Pancreas (tissue), 10 donors: ENCODE measurements at regions not wholly inside any gene's neighbourhood (a gene's known extent, or its start where the extent isn't known, plus 50 kb on each side); places are given as distances from the start of the nearest gene placed in this dataset.

ENCODE experiments used
- ATAC-seq, 4 donors: fragments of 200-7000 bp; cut with Tn5 transposase; one replicate each; pipeline versions ENCODE4 v1.8.0 to v1.9.1; 2020; ENCODE audit warnings: mild to moderate bottlenecking in 4 of 4, moderate library complexity in 4 of 4
- DNase-seq, 6 donors: peaks; one replicate each; pipeline ENCODE4 v3.0.0-alpha.2; 2020
- FAIRE-seq: peaks from 2 replicates; lab custom pipeline; 2012; peaks lifted over from hg19 to GRCh38; lab: Jason Lieb, UNC
- H3K27ac ChIP-seq, 4 donors: fragments of 200-600 bp; sonication (generic); 1 replicate in 3 of 4; 2 replicates in 1 of 4; pipeline versions ENCODE4 v1.5.0 to v1.8.0; 2020
- H3K27me3 ChIP-seq, 4 donors: fragments of 200-600 bp; one replicate each; pipeline ENCODE4 v1.8.0; 2021
- H3K36me3 ChIP-seq, 3 donors: fragments of 200-600 bp; sonication (generic) in 1 of 3; one replicate each; pipeline versions ENCODE4 v1.5.0 to v1.8.0; 2020 to 2021
- H3K4me1 ChIP-seq, 3 donors: fragments of 200-600 bp; one replicate each; pipeline ENCODE4 v1.8.0; 2021
- H3K4me3 ChIP-seq, 4 donors: fragments of 200-600 bp; sonication (generic) in 2 of 4; one replicate each; pipeline versions ENCODE4 v1.5.0 to v1.8.0; 2020 to 2021
- H3K9me3 ChIP-seq, 4 donors: fragments of 200-600 bp; one replicate each; pipeline ENCODE4 v1.8.0; 2021
- WGBS, 2 donors: extraction: QIAGEN DNeasy Blood & Tissue Kit; methylation state at CpG; one replicate each; pipeline ENCODE4 v1.1.7; 2013; 5-methylcytosine and 5-hydroxymethylcytosine counted together
- intact Hi-C, 3 donors: fragments of 100-400 bp; cut with DNase I; formaldehyde crosslinking; loops; one replicate each; pipeline versions ENCODE4 v1.11.1 to v1.14.2; 2022
- TF ChIP-seq, protein P1 (sequence below), 4 donors: fragments of 200-600 bp; sonication (generic) in 3 of 4; IDR thresholded peaks; one replicate each; pipeline versions ENCODE4 v1.5.0 to v1.8.0; 2021; ENCODE audit warnings: antibody characterized with exemption in 4 of 4
- donor health status: healthy with polysubstance abuse.
- donor health status: DM: no; HTN: no; CAD: no; lungs with moderate emphysema.
- donor health status: DM: no; HTN: no; CAD: no.
- donor health status: control.
- donor health status: control.
- donor health status: Bipolar disorder and iron deficiency.
- donor health status: DM: yes; HTN: yes; CAD: no.
- donor health status: DM: no; HTN: no; CAD: no.
- donor health status: DM: no; HTN: no; CAD: no.
- donor health status: DM: yes; HTN: yes; CAD: no.

DNA sequence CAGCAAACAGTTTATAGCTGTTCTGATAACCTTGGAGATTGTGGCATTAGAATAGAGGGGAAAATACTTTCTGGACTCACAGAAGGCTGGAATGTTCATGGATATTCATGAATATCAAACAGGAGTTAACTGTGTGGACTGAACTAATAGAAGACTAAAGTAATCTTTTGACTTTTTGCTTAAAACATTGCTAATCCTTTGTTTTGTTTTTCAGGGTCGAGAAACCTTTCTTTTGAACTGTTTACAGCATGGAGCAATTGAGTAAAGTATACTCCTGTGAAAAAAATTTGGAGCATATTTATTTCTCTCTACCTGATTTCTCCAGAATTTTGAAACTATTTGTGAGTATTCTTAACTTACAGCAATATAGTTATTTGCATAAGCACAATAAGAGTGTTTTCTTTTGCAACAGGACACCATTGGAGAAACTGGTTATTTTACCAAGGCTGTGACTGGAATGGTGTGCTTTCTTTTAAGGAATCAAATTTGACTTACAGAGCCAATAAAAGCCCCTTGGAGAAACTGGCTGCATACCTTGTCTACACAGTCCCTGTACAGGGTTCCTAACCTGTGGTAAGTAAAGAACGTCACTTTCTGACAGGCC, 821.6 kb downstream of the TBC1D22A start:
- Histone ChIP-seq H3K27ac (no peak overlapping the region), H3K27me3 (no peaks in the 10 kb centered on the region), H3K9me3 (no peaks in the 10 kb centered on the region), H3K4me1 (no peaks in the 10 kb centered on the region), H3K4me3 (no peak overlapping the region), H3K36me3 (no peaks in the 10 kb centered on the region)
- FAIRE-seq (no peak), DNase-seq (no peak), ATAC-seq (no peak)
- intact Hi-C loops, result loop anchor here in 1 of 3 donors (5.0 kb wide), 1 partner anchor 48 kb away; no protein-coding TSS in a partner anchor
- TF ChIP-seq, protein P1, sequence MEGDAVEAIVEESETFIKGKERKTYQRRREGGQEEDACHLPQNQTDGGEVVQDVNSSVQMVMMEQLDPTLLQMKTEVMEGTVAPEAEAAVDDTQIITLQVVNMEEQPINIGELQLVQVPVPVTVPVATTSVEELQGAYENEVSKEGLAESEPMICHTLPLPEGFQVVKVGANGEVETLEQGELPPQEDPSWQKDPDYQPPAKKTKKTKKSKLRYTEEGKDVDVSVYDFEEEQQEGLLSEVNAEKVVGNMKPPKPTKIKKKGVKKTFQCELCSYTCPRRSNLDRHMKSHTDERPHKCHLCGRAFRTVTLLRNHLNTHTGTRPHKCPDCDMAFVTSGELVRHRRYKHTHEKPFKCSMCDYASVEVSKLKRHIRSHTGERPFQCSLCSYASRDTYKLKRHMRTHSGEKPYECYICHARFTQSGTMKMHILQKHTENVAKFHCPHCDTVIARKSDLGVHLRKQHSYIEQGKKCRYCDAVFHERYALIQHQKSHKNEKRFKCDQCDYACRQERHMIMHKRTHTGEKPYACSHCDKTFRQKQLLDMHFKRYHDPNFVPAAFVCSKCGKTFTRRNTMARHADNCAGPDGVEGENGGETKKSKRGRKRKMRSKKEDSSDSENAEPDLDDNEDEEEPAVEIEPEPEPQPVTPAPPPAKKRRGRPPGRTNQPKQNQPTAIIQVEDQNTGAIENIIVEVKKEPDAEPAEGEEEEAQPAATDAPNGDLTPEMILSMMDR (IDR thresholded peaks at IDR 0.05), result no peak
- 42 to 55% methylated on average over 2 of the region's 2 CpGs for WGBS, 2 donors

DNA sequence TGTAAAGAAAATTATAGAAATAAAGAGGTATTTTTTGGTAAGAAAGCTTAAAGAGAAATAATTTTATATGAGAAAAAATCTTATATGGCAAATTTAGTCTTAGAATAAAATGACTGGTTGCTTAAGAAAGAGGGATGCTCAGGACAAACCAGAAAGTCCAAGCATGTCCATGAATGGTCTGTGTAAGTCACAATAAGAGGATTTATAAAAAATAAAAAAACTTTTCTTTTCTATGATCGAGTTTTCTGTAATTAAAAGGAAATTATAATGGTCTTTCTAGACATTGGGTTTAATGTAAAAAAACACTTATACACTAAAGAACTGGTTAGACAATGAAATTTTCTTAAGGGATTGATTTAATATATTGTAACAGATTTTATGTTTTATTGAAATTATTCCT, 819.6 kb downstream of the TBC1D22A start:
- peak; percentile 54 for FAIRE-seq

DNA sequence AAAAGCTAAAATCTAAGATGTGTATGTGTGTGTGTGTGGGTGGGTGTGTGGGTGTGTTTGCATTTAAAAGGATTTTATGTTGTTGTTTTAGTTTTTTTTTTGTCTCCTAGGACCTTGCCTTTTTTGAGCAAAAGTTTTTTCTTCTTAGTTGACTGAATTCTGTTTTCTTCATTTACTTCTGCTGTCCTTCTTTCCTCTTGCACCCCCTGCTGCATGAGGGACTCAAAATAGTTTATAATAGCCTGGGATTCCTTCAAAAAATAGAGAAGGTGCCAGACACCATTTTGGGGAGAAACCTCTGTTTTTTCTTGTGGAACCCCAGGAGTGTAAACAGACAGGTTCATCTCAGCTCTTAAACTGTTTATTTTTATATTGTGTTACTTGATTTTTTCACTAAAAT, 817.7 kb downstream of the TBC1D22A start:
- Histone ChIP-seq H3K9me3 (no peaks in the 10 kb centered on the region), H3K4me3 (no peak overlapping the region), H3K4me1 (no peaks in the 10 kb centered on the region), H3K27ac (no peak overlapping the region), H3K36me3 (no peaks in the 10 kb centered on the region), H3K27me3 (no peaks in the 10 kb centered on the region)
- TF ChIP-seq, protein P1 (IDR thresholded peaks at IDR 0.05), result no peak
- no peak for ATAC-seq
- intact Hi-C loops, result loop anchor here in 1 of 3 donors (5.0 kb wide), 1 partner anchor 52 kb away; no protein-coding TSS in a partner anchor
- FAIRE-seq, result no peak
- DNase-seq, result no peak

More for the DNA sequence above, 819.6 kb downstream of the TBC1D22A start:
- Histone ChIP-seq H3K27ac (no peak overlapping the region), H3K4me3 (no peak overlapping the region), H3K36me3 (no peaks in the 10 kb centered on the region), H3K9me3 (no peaks in the 10 kb centered on the region), H3K27me3 (no peaks in the 10 kb centered on the region), H3K4me1 (no peaks in the 10 kb centered on the region)
- no peak for ATAC-seq
- 28 to 41% methylated on average over 1 of the region's 1 CpG for WGBS, 2 donors
- intact Hi-C loops, result loop anchor here in 1 of 3 donors (5.0 kb wide), 1 partner anchor 50 kb away; no protein-coding TSS in a partner anchor
- TF ChIP-seq, protein P1 (IDR thresholded peaks at IDR 0.05), result no peak
- no peak for DNase-seq

DNA sequence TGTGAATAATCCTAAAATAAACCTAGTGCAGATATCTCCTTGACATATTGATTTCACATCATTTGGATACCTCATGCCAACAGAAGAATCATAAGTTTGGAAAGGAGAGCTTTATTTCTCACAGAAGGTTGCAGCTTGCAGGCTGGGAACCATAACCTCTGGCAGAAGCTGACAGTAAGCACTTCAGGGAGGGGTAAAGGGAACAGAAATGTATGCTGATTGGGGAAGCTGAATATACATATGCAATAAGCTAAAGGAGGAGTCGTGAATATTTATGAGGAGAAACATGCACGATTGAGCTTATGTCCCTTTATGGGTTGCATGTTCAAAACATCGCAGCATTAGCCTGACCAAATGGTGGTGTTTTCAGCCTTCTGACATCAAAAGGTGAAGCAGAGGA, 814.5 kb downstream of the TBC1D22A start:
- 57 to 70% methylated on average over 3 of the region's 3 CpGs for WGBS, 2 donors
- intact Hi-C loops, result no loop called here
- TF ChIP-seq, protein P1 (IDR thresholded peaks at IDR 0.05), result no peak
- no peak overlapping the region for H3K4me3 ChIP-seq
- no peaks in the 10 kb centered on the region for H3K9me3 ChIP-seq
- no peak overlapping the region for H3K27ac ChIP-seq
- ATAC-seq (no peak), DNase-seq (no peak), FAIRE-seq (no peak)
- H3K27me3 ChIP-seq, result no peaks in the 10 kb centered on the region
- no peaks in the 10 kb centered on the region for H3K4me1 ChIP-seq
- no peaks in the 10 kb centered on the region for H3K36me3 ChIP-seq

DNA sequence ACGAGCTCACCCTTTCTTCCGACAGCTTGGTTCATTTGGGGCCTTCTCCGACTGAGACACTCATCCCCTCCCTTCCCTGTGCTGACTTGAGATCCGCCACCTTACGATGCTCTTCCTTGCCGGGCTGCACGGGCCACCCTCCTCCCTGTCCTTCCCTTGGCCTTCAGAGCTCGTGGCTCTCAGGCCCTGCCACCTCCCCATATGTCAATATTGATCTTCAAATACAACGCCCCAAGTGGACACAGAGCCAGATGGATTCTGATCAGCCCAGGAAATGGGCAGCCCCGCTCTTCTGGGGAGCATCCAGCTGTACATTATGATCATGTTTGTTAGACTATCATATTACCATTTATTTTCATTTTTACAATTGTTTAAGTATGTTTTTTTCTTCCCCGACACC, 812.8 kb downstream of the TBC1D22A start:
- Histone ChIP-seq H3K27me3 (no peaks in the 10 kb centered on the region), H3K4me1 (no peaks in the 10 kb centered on the region), H3K9me3 (no peaks in the 10 kb centered on the region), H3K27ac (no peak overlapping the region), H3K4me3 (no peak overlapping the region), H3K36me3 (no peaks in the 10 kb centered on the region)
- FAIRE-seq, result no peak
- no peak for DNase-seq
- 53 to 56% methylated on average over 11 of the region's 11 CpGs for WGBS, 2 donors
- TF ChIP-seq, protein P1 (IDR thresholded peaks at IDR 0.05), result no peak
- intact Hi-C loops, result no loop called here
- no peak for ATAC-seq
